Rectal smooth muscle tissue (tissue), 1 donor: ENCODE measurements at regions not wholly inside any gene's neighbourhood (a gene's known extent, or its start where the extent isn't known, plus 50 kb on each side); places are given as distances from the start of the nearest gene placed in this dataset.

Experiments
- H3K27ac ChIP-seq: one replicate; pipeline ENCODE4 v1.7.0; 2013; ENCODE audit warnings: low read depth, low read length, inconsistent platforms
- H3K27me3 ChIP-seq: one replicate; pipeline ENCODE4 v1.7.0; 2013; ENCODE audit warnings: low read length; ENCODE audit not compliant: control insufficient read depth, insufficient read depth
- H3K36me3 ChIP-seq: one replicate; pipeline ENCODE4 v1.7.0; 2013; ENCODE audit warnings: low read length; ENCODE audit not compliant: control insufficient read depth, insufficient read depth
- H3K4me1 ChIP-seq: one replicate; pipeline ENCODE4 v1.7.0; 2013; ENCODE audit warnings: low read length; ENCODE audit not compliant: control insufficient read depth, insufficient read depth
- H3K4me3 ChIP-seq: one replicate; pipeline ENCODE4 v1.7.0; 2013; ENCODE audit warnings: low read length
- H3K9ac ChIP-seq: one replicate; pipeline ENCODE4 v1.7.0; 2013; ENCODE audit warnings: low read length

- H3K4me3 ChIP-seq, result no peak overlapping the region
- no peaks in the 10 kb centered on the region for H3K27me3 ChIP-seq
- no peak overlapping the region for H3K27ac ChIP-seq
- H3K36me3 ChIP-seq, result no peaks in the 10 kb centered on the region
- no peak overlapping the region for H3K9ac ChIP-seq
- no peaks in the 10 kb centered on the region for H3K4me1 ChIP-seq
These were observed 87.0 kb upstream of the SPATS2L start for GRCh38 chr2:200219309-200220113.

DNA sequence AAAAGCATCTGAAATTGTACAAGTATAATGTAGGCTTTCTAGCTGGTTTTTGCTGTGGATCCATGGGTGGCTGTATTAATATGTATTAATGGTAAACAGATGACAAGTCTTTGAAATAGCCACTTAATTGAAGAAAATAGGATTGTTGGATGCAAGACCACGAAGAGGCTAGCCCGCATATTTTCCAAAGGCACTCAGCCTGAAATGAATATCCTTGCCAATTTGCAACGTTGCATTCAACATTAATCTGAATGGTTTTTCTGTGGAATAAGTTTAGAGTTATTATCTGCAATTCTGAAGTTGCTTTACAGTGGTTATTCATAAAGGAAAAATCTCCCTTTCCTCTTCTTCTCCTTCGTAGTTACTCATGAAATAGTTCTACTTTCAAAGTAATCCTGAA is 86.2 kb upstream of the SPATS2L start:
- Histone ChIP-seq H3K4me1 (no peaks in the 10 kb centered on the region), H3K27me3 (no peaks in the 10 kb centered on the region), H3K4me3 (no peak overlapping the region), H3K36me3 (no peaks in the 10 kb centered on the region), H3K9ac (no peak overlapping the region), H3K27ac (no peak overlapping the region)

GRCh38 chr2:200221055-200221955 is 85.2 kb upstream of the SPATS2L start:
- H3K9ac ChIP-seq, result no peak overlapping the region
- no peaks in the 10 kb centered on the region for H3K27me3 ChIP-seq
- no peak overlapping the region for H3K4me3 ChIP-seq
- H3K4me1 ChIP-seq, result no peaks in the 10 kb centered on the region
- H3K27ac ChIP-seq, result no peak overlapping the region
- no peaks in the 10 kb centered on the region for H3K36me3 ChIP-seq

- Histone ChIP-seq H3K4me1 (no peaks in the 10 kb centered on the region), H3K27ac (no peak overlapping the region), H3K27me3 (no peaks in the 10 kb centered on the region), H3K9ac (no peak overlapping the region), H3K36me3 (no peaks in the 10 kb centered on the region), H3K4me3 (no peak overlapping the region)
These were observed 83.7 kb upstream of the SPATS2L start for GRCh38 chr2:200222791-200223190.

- H3K36me3 ChIP-seq, result no peaks in the 10 kb centered on the region
- no peak overlapping the region for H3K4me3 ChIP-seq
- no peak overlapping the region for H3K27ac ChIP-seq
- H3K9ac ChIP-seq, result no peak overlapping the region
- H3K4me1 ChIP-seq, result no peaks in the 10 kb centered on the region
- H3K27me3 ChIP-seq, result no peaks in the 10 kb centered on the region
These were observed 83.2 kb upstream of the SPATS2L start for GRCh38 chr2:200223205-200223784.

DNA sequence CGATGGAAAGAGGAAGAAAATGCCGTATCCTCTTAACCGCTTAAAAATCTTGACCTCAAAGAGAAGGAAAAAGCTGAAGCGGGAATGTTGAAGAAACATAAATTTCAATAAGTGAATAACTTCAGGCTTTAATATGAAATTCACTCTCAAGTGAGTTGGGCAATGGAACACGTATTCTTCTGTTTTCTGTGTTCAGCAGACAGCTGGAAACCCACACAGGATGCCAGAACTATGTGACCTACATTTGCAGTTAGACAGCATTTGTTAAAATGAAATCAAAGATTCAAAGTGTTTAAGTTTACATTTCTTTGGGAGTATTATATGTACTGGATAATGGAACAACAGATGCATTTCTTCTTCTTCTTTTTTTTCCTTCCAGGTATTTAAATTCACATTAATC is 80.5 kb upstream of the SPATS2L start:
- Histone ChIP-seq H3K27me3 (no peaks in the 10 kb centered on the region), H3K27ac (no peak overlapping the region), H3K4me3 (no peak overlapping the region), H3K4me1 (no peaks in the 10 kb centered on the region), H3K9ac (no peak overlapping the region), H3K36me3 (no peaks in the 10 kb centered on the region)

GRCh38 chr2:200226451-200227426 is 79.8 kb upstream of the SPATS2L start:
- Histone ChIP-seq H3K4me1 (no peaks in the 10 kb centered on the region), H3K4me3 (no peak overlapping the region), H3K27ac (no peak overlapping the region), H3K36me3 (no peaks in the 10 kb centered on the region), H3K27me3 (no peaks in the 10 kb centered on the region), H3K9ac (no peak overlapping the region)

DNA sequence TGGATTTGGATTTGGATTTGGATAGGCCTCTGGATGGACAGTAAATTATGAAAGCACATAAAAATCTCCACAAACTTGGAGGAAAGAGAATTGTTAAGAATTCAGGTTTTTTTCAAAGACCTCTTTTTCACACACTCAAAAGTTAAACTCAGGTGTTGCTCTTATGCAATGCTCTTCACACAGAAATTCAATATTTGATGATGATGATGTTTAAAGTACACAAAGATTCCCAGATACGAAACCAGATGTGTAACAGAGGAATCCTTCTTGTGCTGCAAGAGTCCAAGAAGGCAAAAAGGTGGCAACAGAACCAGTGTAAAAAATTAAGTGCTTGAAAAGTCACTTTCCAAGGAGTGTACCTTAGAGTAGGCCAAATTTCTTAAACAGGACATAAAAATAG is 75.8 kb upstream of the SPATS2L start:
- Histone ChIP-seq H3K9ac (no peak overlapping the region), H3K4me1 (no peaks in the 10 kb centered on the region), H3K27me3 (no peaks in the 10 kb centered on the region), H3K4me3 (no peak overlapping the region), H3K36me3 (no peaks in the 10 kb centered on the region), H3K27ac (no peak overlapping the region)

DNA sequence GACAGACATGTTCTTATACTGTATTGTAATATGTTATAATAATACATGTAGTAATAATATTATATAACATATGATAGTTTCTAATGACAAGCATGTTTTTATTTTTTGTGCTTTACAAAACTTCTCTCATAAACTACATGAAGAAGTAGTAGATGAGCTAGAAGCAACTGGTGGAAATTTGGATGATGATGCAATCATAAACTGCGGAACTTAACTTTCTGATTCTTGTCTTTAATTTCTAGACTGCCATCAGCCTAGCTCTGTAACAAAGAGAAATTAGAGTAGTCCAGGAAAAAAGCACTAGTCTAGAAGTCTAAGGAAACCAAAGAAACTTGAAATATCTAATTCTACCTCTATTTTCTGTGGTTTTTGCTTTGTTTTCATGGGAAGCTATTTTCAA is 71.0 kb upstream of the SPATS2L start:
- Histone ChIP-seq H3K36me3 (no peaks in the 10 kb centered on the region), H3K4me3 (no peak overlapping the region), H3K9ac (no peak overlapping the region), H3K4me1 (no peaks in the 10 kb centered on the region), H3K27me3 (no peaks in the 10 kb centered on the region), H3K27ac (no peak overlapping the region)

DNA sequence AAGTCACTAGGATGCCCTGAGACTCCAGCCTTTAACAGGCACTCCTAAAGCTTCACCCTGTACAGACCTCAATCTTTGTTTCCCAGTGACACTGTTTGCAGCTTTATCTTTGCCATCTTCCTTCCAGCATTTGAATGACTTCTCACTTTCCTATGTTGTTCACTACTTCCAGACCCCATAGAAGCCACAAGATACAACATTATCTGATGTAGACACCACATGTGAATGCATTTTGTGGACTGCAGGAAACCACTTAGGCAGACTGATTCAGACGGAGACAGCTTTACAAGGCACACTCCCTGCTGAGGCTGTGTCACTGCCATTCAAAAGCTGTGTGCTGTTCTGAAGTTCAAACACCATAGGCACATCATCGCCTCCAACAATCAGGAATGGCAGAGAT is 67.3 kb upstream of the SPATS2L start:
- no peaks in the 10 kb centered on the region for H3K27me3 ChIP-seq
- no peaks in the 10 kb centered on the region for H3K4me1 ChIP-seq
- H3K9ac ChIP-seq, result no peak overlapping the region
- no peak overlapping the region for H3K27ac ChIP-seq
- no peaks in the 10 kb centered on the region for H3K36me3 ChIP-seq
- H3K4me3 ChIP-seq, result no peak overlapping the region

- Histone ChIP-seq H3K27ac (no peak overlapping the region), H3K36me3 (no peaks in the 10 kb centered on the region), H3K27me3 (no peaks in the 10 kb centered on the region), H3K4me3 (no peak overlapping the region), H3K4me1 (no peaks in the 10 kb centered on the region), H3K9ac (no peak overlapping the region)
These were observed 63.9 kb upstream of the SPATS2L start for GRCh38 chr2:200242570-200242969.

DNA sequence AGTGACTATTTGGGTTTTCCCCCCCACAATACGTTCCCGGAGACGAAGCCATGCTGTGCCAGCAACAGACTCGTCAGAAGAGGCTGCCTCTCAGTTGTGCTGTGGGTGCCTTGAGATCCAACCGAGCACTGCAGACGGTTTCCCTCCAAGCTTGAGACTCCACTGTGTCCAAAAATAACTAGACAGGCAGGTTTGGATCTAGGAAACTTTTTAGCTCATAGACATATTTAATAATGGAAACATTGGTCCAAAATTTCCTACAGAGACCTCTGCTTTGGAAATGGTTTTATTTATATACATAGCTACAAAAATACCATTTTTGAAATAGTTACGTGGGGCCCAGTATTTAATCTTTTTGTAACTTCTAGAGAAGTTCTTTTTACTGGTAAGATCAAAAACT is 63.1 kb upstream of the SPATS2L start:
- H3K27ac ChIP-seq, result no peak overlapping the region
- no peaks in the 10 kb centered on the region for H3K36me3 ChIP-seq
- H3K4me1 ChIP-seq, result no peaks in the 10 kb centered on the region
- no peaks in the 10 kb centered on the region for H3K27me3 ChIP-seq
- H3K4me3 ChIP-seq, result no peak overlapping the region
- H3K9ac ChIP-seq, result no peak overlapping the region
